ENCODE measurements at regions not wholly inside any gene's neighbourhood (a gene's known extent, or its start where the extent isn't known, plus 50 kb on each side); places are given as distances from the start of the nearest gene placed in this dataset.

DNA sequence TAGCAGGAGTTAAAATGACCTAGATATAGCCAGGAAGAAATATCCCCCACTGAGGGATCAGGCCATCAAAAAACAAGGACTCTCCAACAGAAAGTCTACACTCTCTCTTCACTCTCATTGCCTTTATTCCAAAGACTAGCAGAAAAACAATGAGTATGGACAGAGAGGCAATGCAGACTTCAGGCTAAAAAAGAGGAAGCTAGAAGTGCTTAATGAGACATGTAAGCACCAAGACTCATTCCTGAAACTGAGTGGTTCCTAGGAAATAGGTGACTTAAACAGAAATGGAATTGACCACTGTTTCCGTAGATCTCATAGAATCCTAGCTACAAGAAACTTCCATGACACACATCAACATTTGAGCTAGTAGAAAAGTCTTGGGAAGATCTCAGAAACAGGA is 387.3 kb downstream of the KDM5D start:
- no peak for DNase-seq (ENCODE audit: low read depth)

DNA sequence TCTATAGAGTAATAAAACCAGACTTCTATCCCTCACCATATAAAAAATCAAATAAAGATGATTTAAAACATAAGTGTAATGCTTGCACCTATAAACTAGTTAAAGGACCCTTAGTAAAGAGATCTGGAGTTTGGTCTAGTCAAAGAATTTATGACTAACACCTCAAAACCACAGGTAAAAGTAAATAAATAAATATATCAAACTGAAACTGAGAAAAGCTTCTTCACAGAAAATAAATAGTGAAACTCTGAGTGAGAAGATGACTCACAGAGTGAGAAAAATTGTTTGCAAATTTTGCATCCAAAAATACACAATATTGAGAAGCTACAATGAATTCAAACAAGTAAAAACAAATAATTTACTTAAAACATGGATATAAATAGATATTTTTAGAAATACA is 387.8 kb downstream of the KDM5D start:
- DNase-seq (ENCODE audit: low read depth): no peak

DNA sequence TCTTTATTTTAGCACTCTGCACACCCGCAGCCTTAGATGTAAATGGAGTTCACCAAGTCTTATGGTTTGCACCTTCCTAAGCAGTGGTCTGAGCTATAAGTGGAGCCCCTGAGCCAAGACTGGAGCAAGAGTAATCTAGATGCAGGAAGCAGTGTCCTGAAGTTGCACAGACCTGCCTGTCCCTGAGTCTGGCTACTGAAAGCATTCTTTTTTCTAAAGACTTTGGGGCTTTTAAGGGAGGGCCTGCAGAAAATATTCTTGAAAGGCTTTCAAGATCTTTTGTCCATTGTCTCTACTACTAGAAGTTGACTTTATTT is 389.7 kb downstream of the KDM5D start:
- DNase-seq (ENCODE audit: low read depth): no peak

DNA sequence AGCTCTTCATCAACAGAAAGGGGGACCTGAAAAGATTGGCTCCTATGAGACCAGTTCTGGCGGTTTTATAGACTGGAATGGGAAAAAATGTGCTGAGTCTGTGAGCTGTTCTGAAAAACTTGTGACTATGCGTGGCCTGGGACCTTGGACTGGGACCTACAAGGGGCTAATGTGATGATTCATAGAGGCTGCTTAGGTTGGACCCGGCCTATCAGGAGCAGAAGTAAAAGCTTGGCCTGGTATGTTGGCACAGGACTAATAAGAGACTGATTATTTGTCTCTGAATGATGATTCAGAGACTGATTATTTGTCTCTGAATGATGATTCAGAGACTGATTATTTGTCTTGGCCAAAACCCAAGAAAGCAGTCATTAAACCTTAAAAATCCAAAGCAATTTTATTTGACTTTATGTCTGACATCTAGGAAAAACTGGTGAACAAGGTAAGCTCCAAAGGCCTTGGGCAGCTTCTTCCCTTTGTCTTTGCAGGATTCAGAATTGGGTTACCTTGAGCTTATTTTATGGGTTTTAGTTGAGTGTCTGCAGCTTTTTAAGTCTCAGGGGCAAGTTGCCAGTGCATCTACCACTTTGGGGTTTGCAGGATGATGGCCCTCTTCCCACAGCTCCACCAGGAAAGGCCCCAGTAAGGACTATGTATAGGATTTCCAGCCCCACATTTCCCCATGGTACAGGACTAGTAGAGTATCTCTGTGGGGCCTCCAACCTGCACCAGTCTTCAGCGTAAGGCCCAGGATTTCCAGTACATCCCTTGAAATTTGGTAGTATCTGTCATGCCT is 390.3 kb downstream of the KDM5D start:
- DNase-seq (ENCODE audit: low read depth): peak; percentile 0

DNA sequence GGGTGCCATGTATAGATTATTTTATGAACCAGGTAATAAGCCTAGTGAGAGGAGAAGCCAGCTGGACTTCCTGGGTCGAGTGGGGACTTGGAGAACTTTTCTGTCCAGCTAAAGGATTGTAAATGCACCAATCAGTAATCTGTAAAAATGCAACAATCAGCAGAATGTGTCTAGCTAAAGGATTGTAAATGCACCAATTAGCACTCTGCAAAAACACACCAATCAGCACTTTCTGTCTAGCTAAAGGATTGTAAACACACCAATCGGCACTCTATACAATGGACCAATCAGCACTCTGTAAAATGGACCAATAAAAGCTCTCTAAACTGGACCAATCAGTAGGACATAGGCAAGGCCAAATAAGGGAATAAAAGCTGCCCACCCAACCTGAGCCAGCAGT is 392.9 kb downstream of the KDM5D start:
- DNase-seq (ENCODE audit: low read depth): no peak

DNA sequence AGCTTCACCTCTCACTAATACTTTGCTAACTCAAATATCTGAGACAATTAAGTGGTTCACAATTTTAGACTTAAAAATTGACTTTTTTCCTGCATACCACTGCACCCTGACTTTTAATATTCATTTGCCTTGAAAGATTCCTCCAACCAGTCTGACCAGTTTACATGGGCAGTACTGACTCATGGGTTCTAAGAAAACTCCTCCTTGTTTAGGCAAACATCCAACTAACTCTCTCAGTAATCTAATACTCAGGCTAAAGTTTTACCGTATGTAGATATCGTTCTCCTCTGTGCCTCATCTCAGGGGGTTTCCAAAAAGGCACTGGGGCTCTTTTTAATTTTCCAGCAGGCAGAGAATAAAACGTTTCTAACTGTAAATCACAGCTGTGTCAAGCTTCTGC is 422.8 kb downstream of the KDM5D start:
- no peak for DNase-seq (ENCODE audit: low read depth)

DNA sequence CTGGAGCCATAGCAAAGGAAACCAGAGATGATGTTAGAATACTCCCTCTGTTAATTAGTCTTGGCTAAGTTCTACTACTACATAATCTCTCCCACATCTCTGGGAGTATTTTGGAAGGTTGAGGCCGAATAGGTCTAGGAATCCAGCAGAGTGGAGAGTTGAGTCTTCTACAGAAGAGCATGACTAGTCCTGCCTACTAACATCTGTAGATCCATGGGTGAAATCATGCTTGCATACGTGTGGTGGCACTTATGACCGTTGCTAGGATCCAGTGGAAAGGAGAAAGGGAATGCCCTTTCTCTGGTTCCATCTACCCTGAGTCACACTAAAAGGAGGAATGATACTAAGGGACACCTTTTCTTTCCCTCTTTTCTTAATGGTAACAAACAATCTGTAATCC is 425.4 kb downstream of the KDM5D start:
- no peak for DNase-seq (ENCODE audit: low read depth)

DNA sequence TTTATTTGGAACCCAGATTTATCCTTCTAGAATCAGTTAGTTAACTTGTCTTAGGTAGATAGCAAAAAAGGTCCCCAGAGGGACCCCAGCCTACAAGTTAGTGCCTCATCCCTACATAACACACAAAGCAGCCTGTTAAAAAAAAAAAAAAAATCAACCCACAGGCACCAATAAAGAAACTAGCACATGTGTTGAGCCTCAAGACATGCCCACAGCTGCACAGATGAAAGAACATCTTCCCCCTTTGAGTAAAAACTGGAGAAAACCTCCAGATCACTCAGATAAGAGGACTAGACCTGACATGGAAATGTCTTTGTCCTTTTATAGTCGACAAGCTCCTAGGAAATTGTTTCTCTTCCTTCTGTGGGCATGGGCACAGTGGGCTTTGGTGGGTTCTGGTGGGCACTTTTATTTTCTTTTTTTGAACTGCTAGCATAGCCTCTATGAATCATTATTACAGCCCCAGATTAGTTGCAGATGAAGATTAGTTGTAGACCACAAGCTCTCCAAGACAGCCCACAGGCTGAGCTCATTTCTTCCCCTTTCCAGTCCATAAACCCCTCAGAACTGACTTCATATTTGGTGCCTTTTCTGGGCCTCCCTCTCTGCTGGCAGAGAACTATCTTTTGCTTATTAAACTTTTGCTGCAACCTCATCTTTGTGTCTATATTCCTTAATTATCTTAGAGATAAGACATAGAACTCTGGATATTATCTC is 427.1 kb downstream of the KDM5D start:
- DNase-seq (ENCODE audit: low read depth): no peak

DNA sequence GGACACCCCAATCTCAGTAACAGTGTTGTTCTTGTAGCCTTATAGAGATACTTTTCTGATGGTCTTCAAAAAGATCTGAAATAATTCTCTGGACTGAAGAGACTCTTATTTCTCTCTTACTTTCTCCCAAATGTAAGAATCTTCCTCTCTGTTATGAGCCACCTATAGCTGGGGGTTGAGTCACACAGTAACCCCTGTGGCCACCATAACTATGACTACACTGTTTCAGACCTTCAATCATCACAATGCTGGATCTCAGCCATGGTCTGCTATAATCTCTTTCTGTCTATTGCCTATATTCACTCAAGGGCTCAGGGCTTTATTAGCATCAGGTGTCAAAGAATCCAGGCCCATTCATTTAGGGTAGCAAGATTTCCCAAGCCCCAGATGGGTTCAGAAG is 436.9 kb downstream of the KDM5D start:
- DNase-seq (ENCODE audit: low read depth): no peak

DNA sequence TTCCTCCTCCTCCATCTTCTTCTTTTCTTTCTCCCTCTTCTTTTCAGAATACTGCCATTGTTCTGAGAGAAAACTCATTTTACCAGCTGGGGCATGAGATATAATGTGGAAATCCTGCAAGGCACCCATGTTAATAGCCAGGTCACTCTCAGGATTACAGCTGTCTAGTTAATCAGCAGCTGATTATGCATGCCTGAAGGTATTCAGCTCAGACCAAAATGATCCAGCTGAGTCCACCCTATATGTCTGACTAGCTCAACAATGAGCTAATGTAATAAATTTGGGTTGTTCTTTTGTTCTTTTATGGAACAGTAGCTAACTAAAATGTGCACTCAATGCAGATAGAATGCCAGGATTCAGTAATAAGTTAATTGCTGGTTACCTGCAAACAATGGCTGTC is 441.4 kb downstream of the KDM5D start:
- DNase-seq (ENCODE audit: low read depth): no peak

DNA sequence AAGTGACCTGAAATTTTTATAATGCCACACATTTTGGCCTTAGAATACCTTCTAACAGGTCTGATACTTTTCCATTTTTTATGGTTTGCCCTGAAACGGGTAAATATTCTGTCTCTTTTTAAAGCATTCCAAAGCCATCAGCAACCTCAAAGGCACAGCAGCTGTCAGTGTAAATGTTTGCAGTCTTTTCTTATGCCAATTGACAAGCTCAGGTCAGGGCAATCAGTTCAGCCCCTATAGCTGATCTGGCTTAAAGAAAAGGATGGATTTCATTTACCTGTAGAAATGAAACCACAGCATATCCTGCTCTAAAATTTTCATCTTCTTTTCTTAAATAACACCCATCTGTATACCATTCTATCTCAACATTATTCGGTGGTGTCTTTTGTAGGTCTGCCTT is 453.6 kb downstream of the KDM5D start:
- no peak for DNase-seq (ENCODE audit: low read depth)

DNA sequence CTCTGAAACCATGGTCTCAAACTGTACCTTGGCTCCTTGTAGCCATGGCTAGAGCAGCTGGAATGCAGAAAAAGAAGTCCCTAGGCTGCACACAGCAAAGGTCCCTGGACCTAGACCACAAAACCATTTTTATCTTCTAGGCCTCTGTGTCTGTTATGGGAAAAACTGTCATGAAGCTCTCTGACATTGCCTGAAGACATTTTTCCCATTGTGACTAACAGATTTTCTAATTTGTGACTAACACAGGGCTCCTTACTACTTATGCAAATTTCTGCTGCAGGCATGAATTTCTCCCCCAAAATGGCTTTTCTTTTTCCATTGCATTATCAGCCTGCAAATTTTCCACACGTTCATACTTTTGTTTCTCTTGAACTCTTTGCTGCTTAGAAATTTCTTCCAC is 470.4 kb downstream of the KDM5D start:
- DNase-seq (ENCODE audit: low read depth): no peak

DNA sequence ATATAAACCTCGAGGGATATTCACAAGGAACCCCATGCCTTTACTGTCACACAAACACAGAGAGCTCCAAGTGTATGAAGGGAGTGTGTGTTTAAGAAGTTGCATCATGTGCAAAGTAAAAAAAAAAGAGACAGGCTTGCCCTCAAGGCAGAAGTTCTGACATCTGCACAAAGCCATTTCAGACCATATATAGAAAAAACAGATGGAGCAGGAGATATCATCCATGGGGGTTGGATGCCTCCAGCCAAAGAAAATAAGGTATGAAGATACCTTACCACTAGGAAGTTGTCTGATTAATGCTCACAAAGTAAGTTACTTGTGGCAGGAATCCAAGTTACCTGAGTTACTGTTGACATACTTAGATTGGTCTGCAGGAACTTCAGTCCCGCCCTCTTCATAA is 476.2 kb downstream of the KDM5D start:
- no peak for DNase-seq (ENCODE audit: low read depth)

DNA sequence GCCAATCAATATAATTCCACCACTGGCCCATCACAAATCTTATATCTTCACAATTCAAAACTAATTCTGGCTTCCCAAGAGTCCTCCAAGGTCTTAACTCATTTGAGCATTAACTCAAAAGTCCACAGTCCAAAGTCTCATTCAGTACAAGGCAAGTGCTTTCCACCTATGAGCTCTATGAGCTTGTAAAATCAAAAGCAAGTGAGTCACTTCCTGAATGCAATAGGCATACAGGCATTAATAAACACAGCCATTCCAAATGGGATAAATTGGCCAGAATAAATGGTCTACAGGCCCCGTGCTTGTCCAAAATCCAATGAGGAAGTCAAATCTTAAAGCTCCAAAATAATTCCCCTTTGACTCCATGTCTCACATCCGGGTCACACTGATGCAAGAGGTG is 479.1 kb downstream of the KDM5D start:
- DNase-seq (ENCODE audit: low read depth): no peak

DNA sequence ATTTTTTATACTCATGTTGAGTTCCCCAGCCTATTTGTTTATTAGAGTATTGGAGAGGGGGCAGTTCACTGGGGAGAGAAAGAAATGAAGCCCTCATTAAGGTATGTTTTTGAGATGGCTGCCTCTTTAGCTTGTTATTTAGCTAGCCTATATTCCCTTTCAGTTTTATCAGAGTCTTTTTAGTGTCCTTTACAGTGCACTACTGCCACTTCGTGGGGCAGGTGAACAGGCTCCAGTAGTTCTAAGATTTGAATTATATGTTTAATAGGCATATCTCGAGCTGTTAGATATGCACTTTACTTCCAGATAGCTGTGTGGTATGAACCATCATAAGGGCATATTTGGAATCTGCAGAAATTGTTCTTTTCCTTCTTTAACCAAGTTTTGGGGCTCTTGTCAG is 482.2 kb downstream of the KDM5D start:
- DNase-seq (ENCODE audit: low read depth): no peak

DNA sequence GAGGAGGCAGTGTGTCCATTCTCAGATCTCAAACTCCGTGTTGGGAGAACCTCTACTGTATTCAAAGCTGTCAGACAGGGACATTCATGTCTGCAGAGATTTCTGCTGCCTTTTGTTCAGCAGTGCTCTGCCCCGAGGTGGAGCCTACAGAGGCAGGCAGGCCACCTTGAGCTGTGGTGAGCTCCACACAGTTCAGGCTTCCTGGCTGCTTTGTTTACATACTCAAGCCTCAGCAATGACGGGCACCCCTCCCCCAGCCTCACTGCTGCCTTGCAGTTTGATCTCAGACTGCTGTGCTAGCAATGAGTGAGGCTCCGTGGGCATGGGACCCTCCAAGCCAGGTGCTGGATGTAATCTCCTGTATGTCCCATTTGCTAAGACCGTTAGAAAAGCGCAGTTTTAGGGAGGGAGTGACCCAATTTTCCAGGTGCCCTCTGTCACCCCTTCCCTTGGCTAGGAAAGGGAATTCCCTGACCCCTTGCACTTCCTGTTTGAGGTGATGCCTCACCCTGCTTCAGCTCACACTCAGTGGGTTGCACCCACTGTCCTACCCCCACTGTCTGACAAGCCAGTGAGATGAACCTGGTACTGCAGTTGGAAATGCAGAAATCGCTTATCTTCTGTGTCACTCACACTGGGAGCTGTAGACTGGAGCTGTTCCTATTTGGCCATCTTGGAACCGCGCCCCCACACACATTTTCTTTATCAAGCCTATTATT is 458.9 kb upstream of the HSFY2 start:
- DNase-seq (ENCODE audit: low read depth): no peak

DNA sequence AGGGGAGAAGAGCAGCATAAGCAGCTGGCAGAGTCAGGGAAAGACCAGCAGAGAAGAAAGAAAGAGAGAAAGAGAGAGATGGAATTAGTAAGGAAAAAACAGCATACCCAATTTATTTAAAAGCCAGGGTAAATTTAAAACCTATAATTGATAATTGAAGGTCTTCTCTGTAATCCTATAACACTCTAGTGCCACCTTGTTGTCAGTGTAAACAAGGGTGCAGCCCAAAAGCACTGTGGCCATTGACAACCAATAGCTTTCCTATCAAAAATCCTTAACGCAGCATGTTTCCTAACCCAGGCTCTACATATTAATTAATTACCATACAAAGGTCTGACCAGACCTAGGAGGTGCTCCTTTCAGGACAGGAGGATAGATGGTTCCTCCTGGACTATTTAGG is 447.2 kb upstream of the HSFY2 start:
- no peak for DNase-seq (ENCODE audit: low read depth)

DNA sequence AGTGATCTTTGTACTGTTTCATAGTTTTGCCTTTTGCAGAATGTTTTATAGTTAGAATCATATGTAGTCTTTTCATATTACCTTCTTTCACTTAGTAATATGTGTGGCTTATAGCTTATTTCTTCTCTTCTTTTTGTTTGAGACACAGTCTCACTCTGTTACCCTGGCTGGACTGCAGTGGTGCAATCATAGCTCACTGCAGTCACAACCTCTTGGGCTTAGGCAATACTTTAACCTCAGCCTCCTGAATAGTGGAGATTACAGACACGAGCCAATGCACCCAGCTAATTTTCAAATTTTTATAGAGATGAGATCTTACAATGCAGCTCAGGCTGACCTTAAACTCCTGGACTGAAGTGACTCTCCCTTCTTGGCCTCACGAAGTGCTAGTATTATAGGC is 435.4 kb upstream of the HSFY2 start:
- DNase-seq (ENCODE audit: low read depth): no peak

DNA sequence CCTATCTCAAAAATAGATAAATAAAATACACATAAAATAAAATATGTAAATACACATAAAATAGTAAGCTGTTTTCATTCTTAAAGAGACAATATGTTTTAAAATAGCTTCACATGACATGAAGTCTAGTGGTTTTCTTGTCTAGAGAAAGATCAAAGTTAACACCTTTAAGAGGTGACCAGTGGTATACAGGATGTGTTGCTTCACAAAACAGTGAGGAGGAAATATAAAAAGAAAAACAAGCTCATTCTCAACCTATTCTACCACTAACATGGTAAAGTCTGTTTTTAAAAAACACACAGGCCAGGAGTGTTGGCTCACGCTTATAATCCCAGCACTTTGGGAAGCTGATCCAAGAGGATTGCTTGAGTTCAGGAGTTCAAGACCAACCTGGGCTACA is 433.5 kb upstream of the HSFY2 start:
- DNase-seq (ENCODE audit: low read depth): no peak

DNA sequence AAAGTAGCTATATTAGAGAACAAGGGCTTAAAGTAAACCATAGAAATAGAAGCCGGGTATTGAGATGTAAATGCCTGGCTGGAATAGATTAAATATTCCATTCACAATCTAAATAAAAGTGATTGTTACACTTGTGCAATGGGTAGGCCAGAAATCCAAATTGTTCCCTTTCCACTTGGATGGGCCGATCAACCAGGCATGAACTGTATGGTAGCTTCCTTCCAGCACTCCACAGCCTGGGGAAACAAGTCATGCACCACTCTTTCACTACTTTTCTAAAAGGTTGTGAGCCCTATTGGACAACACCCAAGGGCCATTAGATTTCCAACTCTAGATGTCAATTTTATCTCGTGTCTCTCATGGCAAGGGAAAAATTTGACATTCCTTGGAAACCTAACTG is 407.3 kb upstream of the HSFY2 start:
- DNase-seq (ENCODE audit: low read depth): no peak

DNA sequence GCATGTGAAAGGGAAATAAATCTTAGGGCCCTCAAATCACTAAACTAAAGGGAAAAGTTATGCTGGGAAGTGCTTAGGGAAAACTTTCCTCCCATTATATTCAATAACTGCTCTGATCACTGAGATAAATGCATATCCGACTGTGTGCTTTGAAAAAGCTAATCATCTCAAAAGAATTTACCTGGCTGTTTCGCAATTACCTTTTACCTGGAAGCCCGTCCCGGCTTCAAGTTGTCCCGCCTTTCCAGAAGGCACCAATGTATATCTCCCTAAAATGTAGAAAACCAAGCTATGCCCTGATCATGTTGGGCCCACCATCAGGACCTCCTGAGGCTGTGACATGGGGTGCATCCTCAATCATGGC is 394.6 kb upstream of the HSFY2 start:
- no peak for DNase-seq (ENCODE audit: low read depth)

DNA sequence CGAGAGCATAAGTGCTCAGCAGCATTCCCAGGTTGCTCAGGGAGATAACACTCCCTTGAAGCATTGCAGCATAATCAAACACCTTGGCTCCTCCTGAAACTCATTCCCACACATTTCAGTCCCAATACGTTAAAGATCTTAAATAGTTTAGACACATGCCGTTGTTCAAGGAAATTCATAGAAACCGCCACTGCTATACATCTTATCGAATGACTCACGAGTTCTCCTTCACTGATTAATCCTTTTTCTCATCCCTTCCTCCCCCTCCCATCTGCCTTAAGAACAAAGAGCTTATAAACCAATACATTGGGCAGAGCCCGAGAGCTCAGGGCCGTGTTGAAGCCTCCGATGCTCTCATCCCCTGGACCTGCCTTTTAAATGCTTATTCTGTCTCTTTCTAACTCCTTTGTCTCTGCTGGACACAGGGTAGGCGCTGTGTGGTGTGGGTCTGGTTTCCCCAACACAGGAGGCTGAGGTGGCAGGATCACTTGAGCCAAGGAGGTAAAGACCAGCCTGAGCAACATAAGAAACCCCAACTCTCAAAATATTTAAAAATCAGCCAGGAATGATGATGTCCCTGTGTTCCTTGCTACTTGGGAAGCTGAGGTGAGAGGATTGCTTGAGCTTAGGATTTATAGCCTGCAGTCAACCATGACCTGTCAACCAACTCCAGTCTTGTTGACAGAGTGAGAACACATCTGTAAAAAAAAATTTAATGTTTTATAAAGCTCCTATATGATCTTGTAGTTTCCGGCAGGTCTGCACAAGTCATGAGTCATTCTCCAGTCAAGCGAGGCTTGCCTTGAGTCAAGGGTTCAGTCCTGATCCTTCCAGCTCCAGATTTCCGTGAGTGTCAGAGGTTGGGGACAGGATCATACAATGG is 394.0 kb upstream of the HSFY2 start:
- no peak for DNase-seq (ENCODE audit: low read depth)

DNA sequence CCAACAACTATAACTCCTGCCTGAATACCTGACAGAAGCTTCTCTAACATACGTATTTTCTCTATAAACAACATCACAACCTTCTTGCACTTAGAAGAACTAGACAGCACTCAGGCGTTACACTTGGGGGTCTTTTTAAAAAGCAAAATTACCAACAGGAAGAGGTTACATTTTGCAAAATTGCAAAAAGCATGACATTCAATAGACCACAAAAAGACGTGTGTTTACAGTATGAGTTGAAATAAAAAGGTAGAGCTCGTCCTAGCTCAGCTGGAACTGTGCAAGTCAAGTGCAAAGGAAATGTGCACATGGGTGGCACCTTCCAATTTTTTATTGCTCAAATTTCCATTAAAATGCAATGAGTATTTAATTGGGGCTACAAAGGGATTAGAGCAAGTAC is 375.2 kb upstream of the HSFY2 start:
- no peak for DNase-seq (ENCODE audit: low read depth)

Data from amniotic epithelial cell (primary cell).